BLaER1 (cell line): ENCODE measurements at regions not wholly inside any gene's neighbourhood (a gene's known extent, or its start where the extent isn't known, plus 50 kb on each side); places are given as distances from the start of the nearest gene placed in this dataset.
A peak's percentile ranks its signal among the peaks of the same experiment; 100 is the strongest.
"Not testable (repeated sequence)": the region's sequence is repeated elsewhere in the genome, so short reads cannot be mapped to it uniquely, and the experiment has no call there.

Experiments used
- H3K27ac ChIP-seq: shearing (Covaris generic); formaldehyde crosslinking; 2 replicates; pipeline ENCODE4 v1.8.1; 2022
- H3K27me3 ChIP-seq: shearing (Covaris generic); formaldehyde crosslinking; 2 replicates; pipeline ENCODE4 v1.8.1; 2022
- H3K36me3 ChIP-seq: shearing (Covaris generic); formaldehyde crosslinking; 2 replicates; pipeline ENCODE4 v1.8.1; 2022
- H3K4me1 ChIP-seq: shearing (Covaris generic); formaldehyde crosslinking; 2 replicates; pipeline ENCODE4 v1.8.1; 2022
- H3K4me2 ChIP-seq: shearing (Covaris generic); formaldehyde crosslinking; 2 replicates; pipeline ENCODE4 v1.8.1; 2022
- H3K4me3 ChIP-seq: shearing (Covaris generic); formaldehyde crosslinking; 2 replicates; pipeline ENCODE4 v1.8.1; 2022
- H3K9ac ChIP-seq: shearing (Covaris generic); formaldehyde crosslinking; 2 replicates; pipeline ENCODE4 v1.8.1; 2022
- H3K9me3 ChIP-seq: shearing (Covaris generic); formaldehyde crosslinking; 2 replicates; pipeline ENCODE4 v1.8.1; 2022
- H4K20me1 ChIP-seq: shearing (Covaris generic); formaldehyde crosslinking; 2 replicates; pipeline ENCODE4 v1.8.1; 2022
- Cebpa-rat ChIP-seq: shearing (Covaris generic); IDR thresholded peaks from 2 replicates; pipeline ENCODE4 v1.8.1; 2022

DNA sequence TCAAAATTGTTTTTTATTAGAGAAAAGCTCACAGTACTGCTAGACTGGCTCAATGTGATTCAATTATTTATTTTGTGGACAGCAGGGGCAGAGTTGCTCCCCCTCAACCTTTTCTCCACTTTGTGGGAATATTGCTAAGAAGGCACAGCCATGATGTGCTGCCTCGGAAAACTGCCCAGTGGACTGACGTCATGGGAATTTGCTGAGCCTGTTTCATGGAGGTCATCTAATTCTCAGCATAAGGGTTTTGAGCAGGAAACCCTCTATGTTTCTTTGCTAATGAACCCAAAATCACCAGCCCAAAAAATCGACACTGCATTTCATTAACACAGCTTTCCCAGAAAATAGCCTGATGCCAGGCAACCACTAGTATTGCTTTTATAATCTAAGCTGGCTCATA lies 228.8 kb upstream of the FAM3C start:
- no peak overlapping the region for H3K9ac ChIP-seq
- no peak for TF ChIP-seq Cebpa-rat
- no peaks in the 10 kb centered on the region for H3K36me3 ChIP-seq
- H3K9me3 ChIP-seq = no peaks in the 10 kb centered on the region
- no peaks in the 10 kb centered on the region for H4K20me1 ChIP-seq
- H3K27me3 ChIP-seq = no peaks in the 10 kb centered on the region
- H3K4me2 ChIP-seq = peak overlapping the region; percentile 55; the same call in 1 of the 2 replicates
- no peak overlapping the region for H3K4me3 ChIP-seq
- H3K4me1 ChIP-seq = peaks cover 30% of the 10 kb centered on the region
- no peak overlapping the region for H3K27ac ChIP-seq

GRCh38 chr7:121623130-121623872 lies 227.2 kb upstream of the FAM3C start:
- no peak for TF ChIP-seq Cebpa-rat
- Histone ChIP-seq H3K27ac (no peak overlapping the region), H3K27me3 (no peaks in the 10 kb centered on the region), H3K36me3 (no peaks in the 10 kb centered on the region), H3K4me3 (no peak overlapping the region), H3K9ac (no peak overlapping the region), H4K20me1 (no peaks in the 10 kb centered on the region), H3K9me3 (no peaks in the 10 kb centered on the region), H3K4me1 (peaks cover 32% of the 10 kb centered on the region), H3K4me2 (peak overlapping the region; percentile 55)

- Histone ChIP-seq H3K9me3 (peaks cover 8% of the 10 kb centered on the region), H4K20me1 (no peaks in the 10 kb centered on the region), H3K4me3 (no peak overlapping the region), H3K36me3 (no peaks in the 10 kb centered on the region), H3K4me2 (no peak overlapping the region), H3K27me3 (no peaks in the 10 kb centered on the region), H3K4me1 (peaks cover 32% of the 10 kb centered on the region), H3K27ac (no peak overlapping the region), H3K9ac (no peak overlapping the region)
- TF ChIP-seq Cebpa-rat = no peak
Measured at GRCh38 chr7:121621937-121622336, 225.8 kb upstream of the FAM3C start.

GRCh38 chr7:121620953-121621606 lies 225.0 kb upstream of the FAM3C start:
- TF ChIP-seq Cebpa-rat = no peak
- Histone ChIP-seq H3K9me3 (peaks cover 11% of the 10 kb centered on the region), H3K4me2 (no peak overlapping the region), H3K27me3 (no peaks in the 10 kb centered on the region), H3K36me3 (no peaks in the 10 kb centered on the region), H3K9ac (no peak overlapping the region), H3K4me3 (no peak overlapping the region), H3K27ac (no peak overlapping the region), H3K4me1 (peaks cover 32% of the 10 kb centered on the region), H4K20me1 (no peaks in the 10 kb centered on the region)

GRCh38 chr7:121620206-121620605 lies 224.1 kb upstream of the FAM3C start:
- no peak for TF ChIP-seq Cebpa-rat

GRCh38 chr7:121618182-121618581 lies 222.1 kb upstream of the FAM3C start:
- H3K27me3 ChIP-seq = no peaks in the 10 kb centered on the region
- peaks cover 11% of the 10 kb centered on the region for H3K9me3 ChIP-seq
- no peaks in the 10 kb centered on the region for H4K20me1 ChIP-seq
- H3K4me1 ChIP-seq = peaks cover 15% of the 10 kb centered on the region
- no peak overlapping the region for H3K27ac ChIP-seq
- no peak overlapping the region for H3K4me3 ChIP-seq
- H3K9ac ChIP-seq = no peak overlapping the region
- no peaks in the 10 kb centered on the region for H3K36me3 ChIP-seq
- TF ChIP-seq Cebpa-rat = no peak
- no peak overlapping the region for H3K4me2 ChIP-seq

More at GRCh38 chr7:121620206-121620605, 224.1 kb upstream of the FAM3C start:
- no peaks in the 10 kb centered on the region for H4K20me1 ChIP-seq
- H3K36me3 ChIP-seq = no peaks in the 10 kb centered on the region
- peak overlapping the region; percentile 7; the same call in 1 of the 2 replicates for H3K4me2 ChIP-seq
- H3K4me1 ChIP-seq = peaks cover 32% of the 10 kb centered on the region
- no peak overlapping the region for H3K4me3 ChIP-seq
- no peak overlapping the region for H3K27ac ChIP-seq
- no peak overlapping the region for H3K9ac ChIP-seq
- peaks cover 11% of the 10 kb centered on the region for H3K9me3 ChIP-seq
- no peaks in the 10 kb centered on the region for H3K27me3 ChIP-seq

GRCh38 chr7:121610243-121610642 lies 214.1 kb upstream of the FAM3C start:
- peaks cover 5% of the 10 kb centered on the region; the same call in 1 of the 2 replicates for H3K9me3 ChIP-seq
- no peaks in the 10 kb centered on the region for H4K20me1 ChIP-seq
- no peak overlapping the region for H3K4me3 ChIP-seq
- no peak overlapping the region for H3K27ac ChIP-seq
- H3K4me1 ChIP-seq = no peaks in the 10 kb centered on the region
- H3K4me2 ChIP-seq = no peak overlapping the region
- H3K27me3 ChIP-seq = no peaks in the 10 kb centered on the region
- H3K36me3 ChIP-seq = no peaks in the 10 kb centered on the region
- no peak overlapping the region for H3K9ac ChIP-seq
- TF ChIP-seq Cebpa-rat = no peak

DNA sequence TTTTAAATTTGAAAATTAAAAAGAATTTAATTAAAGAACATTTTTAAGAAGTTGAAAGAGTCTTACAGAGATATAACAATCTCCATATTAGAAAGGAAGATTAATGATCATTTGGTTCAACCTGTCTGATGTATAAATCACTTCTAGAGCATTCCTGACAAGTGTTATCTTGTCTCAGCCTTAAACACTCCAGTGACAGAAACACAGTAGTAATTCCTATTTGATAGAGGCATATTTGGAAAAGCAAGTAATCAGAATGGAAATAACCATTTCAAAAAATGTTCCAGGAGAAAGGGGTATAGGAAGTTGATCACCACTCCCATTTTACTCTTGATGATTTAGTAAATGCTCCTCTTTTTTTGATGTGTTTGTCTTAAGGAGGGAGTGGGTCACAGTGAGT lies 213.1 kb upstream of the FAM3C start:
- no peak for TF ChIP-seq Cebpa-rat
- Histone ChIP-seq H3K9me3 (peaks cover 5% of the 10 kb centered on the region; the same call in 1 of the 2 replicates), H3K4me2 (no peak overlapping the region), H4K20me1 (no peaks in the 10 kb centered on the region), H3K9ac (no peak overlapping the region), H3K4me3 (no peak overlapping the region), H3K4me1 (no peaks in the 10 kb centered on the region), H3K27ac (no peak overlapping the region), H3K27me3 (no peaks in the 10 kb centered on the region), H3K36me3 (no peaks in the 10 kb centered on the region)

- H3K27me3 ChIP-seq = no peaks in the 10 kb centered on the region
- no peak overlapping the region for H3K4me3 ChIP-seq
- H3K36me3 ChIP-seq = no peaks in the 10 kb centered on the region
- H3K9me3 ChIP-seq = peaks cover 5% of the 10 kb centered on the region; the same call in 1 of the 2 replicates
- no peaks in the 10 kb centered on the region for H4K20me1 ChIP-seq
- no peak overlapping the region for H3K4me2 ChIP-seq
- H3K4me1 ChIP-seq = no peaks in the 10 kb centered on the region
- no peak for TF ChIP-seq Cebpa-rat
- H3K9ac ChIP-seq = no peak overlapping the region
- no peak overlapping the region for H3K27ac ChIP-seq
Measured at GRCh38 chr7:121608785-121609184, 212.7 kb upstream of the FAM3C start.

DNA sequence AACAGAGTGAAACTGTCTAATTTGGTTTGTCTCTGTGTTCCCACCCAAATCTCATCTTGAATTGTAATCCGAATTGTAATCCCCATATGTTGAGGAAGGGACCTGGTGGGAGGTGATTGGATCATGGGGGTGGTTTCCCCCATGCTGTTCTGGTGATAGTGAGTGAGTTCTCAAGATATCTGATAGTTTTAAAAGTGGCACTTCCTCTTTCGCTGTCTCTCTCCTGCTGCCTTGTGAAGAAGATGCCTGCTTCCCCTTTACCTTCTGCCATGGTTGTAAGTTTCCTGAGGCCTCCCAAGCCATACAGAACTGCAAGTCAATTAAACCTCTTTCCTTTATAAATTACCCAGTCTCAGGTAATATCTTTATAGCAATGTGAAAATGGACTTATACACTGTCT lies 212.1 kb upstream of the FAM3C start:
- H3K36me3 ChIP-seq, H3K9ac ChIP-seq, H3K4me1 ChIP-seq, H3K4me2 ChIP-seq, H3K27me3 ChIP-seq, H4K20me1 ChIP-seq, H3K4me3 ChIP-seq, H3K27ac ChIP-seq, H3K9me3 ChIP-seq: not testable (repeated sequence)
